Urinary bladder (tissue), 3 donors: ENCODE measurements at regions not wholly inside any gene's neighbourhood (a gene's known extent, or its start where the extent isn't known, plus 50 kb on each side); places are given as distances from the start of the nearest gene placed in this dataset.

Source experiments
- DNase-seq: peaks from one replicate; pipeline ENCODE4 v3.0.0-alpha.2; 2015; ENCODE audit errors: extremely low spot score
- H3K27ac ChIP-seq: one replicate; pipeline ENCODE4 v1.5.1; 2013; ENCODE audit warnings: low read depth, mild to moderate bottlenecking, moderate library complexity
- H3K36me3 ChIP-seq: one replicate; pipeline ENCODE4 v1.6.1; 2013; ENCODE audit warnings: mild to moderate bottlenecking, moderate library complexity; ENCODE audit not compliant: insufficient read depth
- H3K4me1 ChIP-seq: one replicate; pipeline ENCODE4 v1.6.1; 2013; ENCODE audit warnings: mild to moderate bottlenecking, moderate library complexity; ENCODE audit not compliant: insufficient read depth
- H3K4me3 ChIP-seq: one replicate; pipeline ENCODE4 v1.5.1; 2013; ENCODE audit warnings: low read depth, low read length
- WGBS: extraction: QIAGEN DNeasy Blood & Tissue Kit; methylation state at CpG from one replicate; pipeline ENCODE4 v1.1.7; 2013; 5-methylcytosine and 5-hydroxymethylcytosine counted together
- donor health status: healthy with polysubstance abuse.
- donor health status: healthy.

- Histone ChIP-seq H3K36me3 (no peaks in the 10 kb centered on the region), H3K4me1 (no peaks in the 10 kb centered on the region), H3K27ac (no peak overlapping the region), H3K4me3 (no peak overlapping the region)
- no peak for DNase-seq
Observed at GRCh38 chr7:117929237-117929636, 56.0 kb upstream of the CTTNBP2 start.

- Histone ChIP-seq H3K4me3 (no peak overlapping the region), H3K27ac (no peak overlapping the region), H3K4me1 (no peaks in the 10 kb centered on the region), H3K36me3 (no peaks in the 10 kb centered on the region)
- 82% methylated on average over 5 of the region's 5 CpGs for WGBS
- no peak for DNase-seq
Observed at GRCh38 chr7:117931314-117931713, 58.1 kb upstream of the CTTNBP2 start.

GRCh38 chr7:117937049-117937752 is 64.0 kb upstream of the CTTNBP2 start:
- no peak for DNase-seq
- 81% methylated on average over 7 of the region's 7 CpGs for WGBS
- no peaks in the 10 kb centered on the region for H3K4me1 ChIP-seq
- H3K36me3 ChIP-seq = no peaks in the 10 kb centered on the region
- H3K4me3 ChIP-seq = no peak overlapping the region
- H3K27ac ChIP-seq = no peak overlapping the region

- Histone ChIP-seq H3K4me3 (no peak overlapping the region), H3K27ac (no peak overlapping the region), H3K4me1 (no peaks in the 10 kb centered on the region), H3K36me3 (no peaks in the 10 kb centered on the region)
- DNase-seq = no peak
- 80% methylated on average over 2 of the region's 2 CpGs for WGBS
Observed at GRCh38 chr7:117937753-117938483, 64.7 kb upstream of the CTTNBP2 start.

GRCh38 chr7:117941138-117941810 is 68.0 kb upstream of the CTTNBP2 start:
- Histone ChIP-seq H3K36me3 (no peaks in the 10 kb centered on the region), H3K27ac (no peak overlapping the region), H3K4me1 (no peaks in the 10 kb centered on the region), H3K4me3 (no peak overlapping the region)
- DNase-seq = no peak
- WGBS = 71% methylated on average over 4 of the region's 4 CpGs

- WGBS = 97% methylated on average over 1 of the region's 1 CpG
- no peaks in the 10 kb centered on the region for H3K36me3 ChIP-seq
- no peaks in the 10 kb centered on the region for H3K4me1 ChIP-seq
- H3K4me3 ChIP-seq = no peak overlapping the region
- no peak for DNase-seq
- H3K27ac ChIP-seq = no peak overlapping the region
Observed at GRCh38 chr7:117942780-117943179, 69.5 kb upstream of the CTTNBP2 start.

- no peak for DNase-seq
- no peaks in the 10 kb centered on the region for H3K36me3 ChIP-seq
- H3K27ac ChIP-seq = no peak overlapping the region
- H3K4me3 ChIP-seq = no peak overlapping the region
- no peaks in the 10 kb centered on the region for H3K4me1 ChIP-seq
- WGBS = 81% methylated on average over 1 of the region's 1 CpG
Observed at GRCh38 chr7:117944886-117945285, 71.6 kb upstream of the CTTNBP2 start.

GRCh38 chr7:117946151-117946633 is 73.0 kb upstream of the CTTNBP2 start:
- no peak overlapping the region for H3K27ac ChIP-seq
- 58% methylated on average over 2 of the region's 2 CpGs for WGBS
- no peaks in the 10 kb centered on the region for H3K36me3 ChIP-seq
- H3K4me3 ChIP-seq = no peak overlapping the region
- H3K4me1 ChIP-seq = no peaks in the 10 kb centered on the region
- DNase-seq = no peak

GRCh38 chr7:117949232-117949631 is 76.0 kb upstream of the CTTNBP2 start:
- no peak for DNase-seq
- H3K4me1 ChIP-seq = no peaks in the 10 kb centered on the region
- H3K36me3 ChIP-seq = no peaks in the 10 kb centered on the region
- no peak overlapping the region for H3K4me3 ChIP-seq
- H3K27ac ChIP-seq = no peak overlapping the region
- 54% methylated on average over 1 of the region's 1 CpG for WGBS

GRCh38 chr7:117950601-117951260 is 77.5 kb upstream of the CTTNBP2 start:
- Histone ChIP-seq H3K4me1 (no peaks in the 10 kb centered on the region), H3K4me3 (no peak overlapping the region), H3K36me3 (no peaks in the 10 kb centered on the region), H3K27ac (no peak overlapping the region)
- no peak for DNase-seq
- 80% methylated on average over 6 of the region's 6 CpGs for WGBS

- 75% methylated on average over 5 of the region's 5 CpGs for WGBS
- no peak for DNase-seq
- Histone ChIP-seq H3K27ac (no peak overlapping the region), H3K4me3 (no peak overlapping the region), H3K36me3 (no peaks in the 10 kb centered on the region), H3K4me1 (no peaks in the 10 kb centered on the region)
Observed at GRCh38 chr7:117951285-117951684, 78.0 kb upstream of the CTTNBP2 start.

GRCh38 chr7:117951691-117952280 is 78.5 kb upstream of the CTTNBP2 start:
- Histone ChIP-seq H3K4me3 (no peak overlapping the region), H3K4me1 (no peaks in the 10 kb centered on the region), H3K36me3 (no peaks in the 10 kb centered on the region), H3K27ac (no peak overlapping the region)
- WGBS = 79% methylated on average over 4 of the region's 4 CpGs
- no peak for DNase-seq

GRCh38 chr7:117955046-117955445 is 81.8 kb upstream of the CTTNBP2 start:
- no peak overlapping the region for H3K27ac ChIP-seq
- H3K4me1 ChIP-seq = no peaks in the 10 kb centered on the region
- WGBS = 84% methylated on average over 4 of the region's 4 CpGs
- H3K4me3 ChIP-seq = no peak overlapping the region
- no peaks in the 10 kb centered on the region for H3K36me3 ChIP-seq
- DNase-seq = no peak
